ENCODE measurements at regions not wholly inside any gene's neighbourhood (a gene's known extent, or its start where the extent isn't known, plus 50 kb on each side); places are given as distances from the start of the nearest gene placed in this dataset.

DNA sequence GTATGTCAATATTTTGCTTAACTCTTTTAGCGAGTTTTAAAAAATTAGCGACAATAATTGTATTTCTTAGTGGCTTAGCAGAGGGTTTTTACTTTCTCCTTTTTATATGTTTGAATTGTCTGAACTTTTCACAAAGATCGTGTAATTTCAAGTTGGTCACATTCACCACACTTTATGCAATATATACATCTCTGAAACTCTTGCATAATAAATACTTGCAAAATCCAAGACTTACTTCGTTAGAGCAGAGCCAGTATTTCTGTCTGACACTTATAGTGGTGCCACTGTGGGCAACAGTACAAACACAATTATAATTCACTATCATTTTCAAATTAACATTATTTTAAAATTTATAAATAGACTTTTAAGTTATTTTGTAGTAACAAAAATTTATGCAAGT lies 62.0 kb downstream of the SUCNR1 start:
- H3K4me1 Mint-ChIP-seq (ENCODE audit: unreplicated experiment), result peaks cover 6% of the 10 kb centered on the region
- H3K4me3 Mint-ChIP-seq, result no peak overlapping the region
- H3K27me3 Mint-ChIP-seq, result no peaks in the 10 kb centered on the region
- H3K27ac Mint-ChIP-seq, result no peak overlapping the region
- H3K36me3 Mint-ChIP-seq, result no peaks in the 10 kb centered on the region
- TF ChIP-seq CTCF (conservative IDR thresholded peaks at IDR 0.05), result no peak
- no peaks in the 10 kb centered on the region for H3K9me3 Mint-ChIP-seq
- DNase-seq (ENCODE audit: extremely low spot score, unreplicated experiment), result no peak

DNA sequence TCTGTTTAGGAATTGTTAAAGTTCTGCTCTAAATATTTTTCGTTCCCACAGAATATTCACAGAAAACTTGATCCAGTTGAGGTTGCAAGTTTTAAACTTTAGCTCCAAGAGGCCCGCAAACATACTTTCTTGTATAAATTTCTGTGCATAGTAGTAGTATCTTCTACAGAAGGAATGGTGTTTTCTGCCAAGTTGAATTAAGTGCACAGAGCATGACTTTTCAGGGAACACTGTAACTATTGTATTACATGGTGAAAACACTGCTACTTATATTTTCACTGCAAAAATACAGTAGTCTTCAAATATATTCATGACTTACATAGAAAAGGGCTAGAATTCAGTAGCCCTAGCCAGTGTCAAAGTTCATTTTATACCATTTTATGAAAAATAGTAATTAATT lies 67.0 kb downstream of the SUCNR1 start:
- Mint-ChIP-seq H3K27me3 (no peaks in the 10 kb centered on the region), H3K4me3 (no peak overlapping the region), H3K36me3 (no peaks in the 10 kb centered on the region), H3K4me1 (ENCODE audit: unreplicated experiment) (no peaks in the 10 kb centered on the region), H3K9me3 (no peaks in the 10 kb centered on the region), H3K27ac (no peak overlapping the region)
- no peak for TF ChIP-seq CTCF (conservative IDR thresholded peaks at IDR 0.05)
- DNase-seq (ENCODE audit: extremely low spot score, unreplicated experiment), result no peak

- H3K9me3 Mint-ChIP-seq, result no peaks in the 10 kb centered on the region
- TF ChIP-seq CTCF (conservative IDR thresholded peaks at IDR 0.05), result no peak
- no peak for DNase-seq (ENCODE audit: extremely low spot score, unreplicated experiment)
- no peaks in the 10 kb centered on the region for H3K4me1 Mint-ChIP-seq (ENCODE audit: unreplicated experiment)
- H3K27ac Mint-ChIP-seq, result no peak overlapping the region
- no peaks in the 10 kb centered on the region for H3K27me3 Mint-ChIP-seq
- H3K4me3 Mint-ChIP-seq, result no peak overlapping the region
- H3K36me3 Mint-ChIP-seq, result no peaks in the 10 kb centered on the region
These were observed 70.1 kb downstream of the SUCNR1 start for GRCh38 chr3:151943539-151943938.

DNA sequence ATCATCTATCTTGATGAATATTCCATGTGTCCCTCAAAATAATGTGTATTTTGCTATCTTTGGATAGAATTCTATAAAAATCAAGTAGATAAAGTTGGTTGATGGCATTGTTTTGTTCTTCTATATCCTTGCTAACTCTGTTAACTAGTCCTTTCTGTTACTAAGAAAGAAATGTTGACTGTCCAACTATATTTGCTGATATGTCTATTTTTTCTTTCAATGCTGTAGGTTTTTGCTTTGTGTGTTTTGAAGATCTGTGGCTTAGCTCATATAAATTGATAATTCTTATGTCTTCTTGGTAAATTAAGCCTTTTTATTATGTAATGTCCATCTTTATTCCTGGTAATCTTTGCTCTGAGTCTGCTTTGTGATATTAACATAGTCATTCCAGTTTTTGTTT lies 70.9 kb downstream of the SUCNR1 start:
- no peaks in the 10 kb centered on the region for H3K4me1 Mint-ChIP-seq (ENCODE audit: unreplicated experiment)
- no peak for DNase-seq (ENCODE audit: extremely low spot score, unreplicated experiment)
- TF ChIP-seq CTCF (conservative IDR thresholded peaks at IDR 0.05), result no peak
- no peaks in the 10 kb centered on the region for H3K36me3 Mint-ChIP-seq
- no peak overlapping the region for H3K27ac Mint-ChIP-seq
- H3K4me3 Mint-ChIP-seq, result no peak overlapping the region
- no peaks in the 10 kb centered on the region for H3K9me3 Mint-ChIP-seq
- H3K27me3 Mint-ChIP-seq, result no peaks in the 10 kb centered on the region

- Mint-ChIP-seq H3K4me3 (no peak overlapping the region), H3K27me3 (no peaks in the 10 kb centered on the region), H3K4me1 (ENCODE audit: unreplicated experiment) (no peaks in the 10 kb centered on the region), H3K27ac (no peak overlapping the region), H3K36me3 (no peaks in the 10 kb centered on the region), H3K9me3 (no peaks in the 10 kb centered on the region)
- DNase-seq (ENCODE audit: extremely low spot score, unreplicated experiment), result no peak
- no peak for TF ChIP-seq CTCF (conservative IDR thresholded peaks at IDR 0.05)
These were observed 73.2 kb downstream of the SUCNR1 start for GRCh38 chr3:151946606-151947005.

DNA sequence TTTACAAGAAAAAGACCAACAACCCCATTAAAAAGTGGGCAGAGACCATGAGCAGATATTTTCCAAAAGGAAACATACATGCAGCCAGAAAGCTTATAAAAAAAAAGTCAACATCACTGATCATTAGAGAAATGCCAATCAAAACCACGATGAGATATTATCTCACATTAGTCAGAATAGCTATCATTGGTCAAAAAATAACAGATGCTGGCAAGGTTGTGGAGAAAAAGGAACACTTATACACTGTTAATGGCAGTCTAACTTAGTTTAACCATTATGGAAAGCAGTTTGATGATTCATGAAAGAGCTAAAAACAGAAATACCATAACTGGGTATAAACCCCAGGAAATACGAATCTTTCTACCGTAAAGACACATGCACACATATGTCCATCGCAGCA lies 76.3 kb downstream of the SUCNR1 start:
- Mint-ChIP-seq H3K27ac (no peak overlapping the region), H3K36me3 (no peaks in the 10 kb centered on the region), H3K4me1 (ENCODE audit: unreplicated experiment) (no peaks in the 10 kb centered on the region), H3K27me3 (no peaks in the 10 kb centered on the region), H3K9me3 (no peaks in the 10 kb centered on the region), H3K4me3 (no peak overlapping the region)
- no peak for DNase-seq (ENCODE audit: extremely low spot score, unreplicated experiment)
- no peak for TF ChIP-seq CTCF (conservative IDR thresholded peaks at IDR 0.05)
